ENCODE measurements at regions not wholly inside any gene's neighbourhood (a gene's known extent, or its start where the extent isn't known, plus 50 kb on each side); places are given as distances from the start of the nearest gene placed in this dataset.
"Not testable (repeated sequence)": the region's sequence is repeated elsewhere in the genome, so short reads cannot be mapped to it uniquely, and the experiment has no call there.

DNA sequence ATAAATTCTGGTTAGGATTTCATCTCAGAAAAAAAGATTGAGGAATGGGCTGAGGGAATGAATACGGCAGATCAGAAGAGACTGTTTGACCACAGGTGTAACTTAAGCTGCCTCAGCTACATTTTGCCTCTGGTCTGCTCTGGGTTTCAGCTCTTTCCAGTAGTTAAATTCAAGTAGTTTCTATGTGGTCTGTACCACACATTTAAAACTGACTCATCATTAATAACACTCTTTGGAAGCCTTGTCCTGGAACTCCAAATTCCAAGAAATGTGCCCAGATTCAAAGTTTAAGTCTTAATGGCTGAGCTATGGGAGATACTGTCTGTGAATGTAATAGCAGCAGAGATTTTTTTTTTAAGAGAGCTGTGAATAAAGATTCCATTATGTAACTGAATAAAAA is 133.1 kb upstream of the IGSF10 start:
- DNase-seq (ENCODE audit: low spot score), result no peak

- no peak for DNase-seq (ENCODE audit: low spot score)
These were observed 131.4 kb upstream of the IGSF10 start for GRCh38 chr3:151592287-151592686.

- DNase-seq (ENCODE audit: low spot score), result no peak
These were observed 130.6 kb upstream of the IGSF10 start for GRCh38 chr3:151591441-151591840.

DNA sequence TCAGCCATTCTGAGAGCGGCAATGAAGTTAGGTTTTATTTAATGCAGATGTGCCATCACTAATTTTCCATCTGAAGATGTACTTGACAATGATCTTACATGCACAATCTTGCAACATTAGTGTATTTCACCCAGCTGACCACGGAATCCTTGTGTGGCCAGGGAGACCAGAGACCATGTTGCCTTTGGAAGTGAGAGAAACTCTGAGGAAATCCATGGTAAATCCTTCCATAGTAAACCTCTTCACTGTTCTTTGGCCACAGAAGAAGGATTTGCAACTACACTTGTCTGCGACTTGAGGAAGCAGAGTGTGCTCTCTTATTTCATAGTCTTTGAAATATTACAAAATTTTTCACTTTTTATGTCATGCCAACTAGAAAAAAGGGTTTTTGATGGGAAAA is 128.4 kb upstream of the IGSF10 start:
- no peak for DNase-seq (ENCODE audit: low spot score)

- DNase-seq (ENCODE audit: low spot score), result not testable (repeated sequence)
These were observed 126.8 kb upstream of the IGSF10 start for GRCh38 chr3:151587659-151588058.

GRCh38 chr3:151584566-151584965 is 123.7 kb upstream of the IGSF10 start:
- DNase-seq (ENCODE audit: low spot score), result no peak

DNA sequence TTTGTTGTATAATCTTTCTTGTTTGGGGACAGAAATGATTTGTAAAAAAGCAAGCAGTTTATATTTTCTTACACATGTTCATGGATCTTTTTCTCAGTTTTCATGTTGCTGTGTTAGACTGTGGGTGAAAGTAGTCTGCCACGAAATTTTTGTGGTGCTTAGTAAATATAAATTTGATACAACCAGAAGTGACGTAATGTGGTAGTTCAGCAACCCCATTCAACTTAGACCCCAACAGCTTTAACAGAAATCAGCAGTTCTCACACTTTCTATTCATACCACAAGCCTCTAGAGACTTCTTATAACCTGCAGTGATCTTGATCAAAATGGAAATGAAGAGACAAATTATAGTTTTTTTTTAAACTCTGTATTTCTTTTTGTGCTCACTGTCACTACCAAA is 120.2 kb upstream of the IGSF10 start:
- no peak for DNase-seq (ENCODE audit: low spot score)

GRCh38 chr3:151580591-151580990 is 119.7 kb upstream of the IGSF10 start:
- no peak for DNase-seq (ENCODE audit: low spot score)

DNA sequence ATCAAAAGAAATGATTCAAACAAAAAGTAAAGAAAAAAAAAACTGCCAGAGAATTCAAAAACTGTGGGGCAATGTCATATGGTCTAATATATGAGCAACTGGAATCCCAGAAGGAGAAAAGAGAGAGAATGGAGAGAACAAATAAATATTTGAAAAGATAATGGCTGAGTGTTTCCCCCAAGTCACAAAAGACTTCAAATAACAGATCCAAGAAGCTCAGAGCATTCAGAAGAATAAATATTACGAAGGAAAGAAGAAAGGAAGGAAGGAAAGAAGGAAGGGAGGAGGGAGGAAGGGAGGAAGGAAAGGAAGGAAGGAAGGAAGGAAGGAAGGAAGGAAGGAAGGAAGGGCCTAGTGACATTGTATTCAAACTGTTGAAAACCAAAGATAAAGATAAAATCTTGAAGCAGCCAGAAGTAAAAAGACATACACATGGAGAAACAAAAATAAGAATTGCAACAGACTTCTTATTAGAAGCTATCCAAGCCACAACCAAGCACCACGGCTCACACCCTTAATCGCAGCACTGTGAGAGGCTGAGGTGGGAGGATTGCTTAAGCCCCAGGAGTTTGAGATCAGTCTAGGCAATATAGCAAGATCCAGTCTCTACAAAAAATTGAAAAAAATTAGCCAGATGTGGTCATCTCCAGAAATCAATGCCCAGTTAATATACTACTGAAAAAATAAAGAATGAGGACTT is 118.9 kb upstream of the IGSF10 start:
- DNase-seq (ENCODE audit: low spot score), result no peak

- DNase-seq (ENCODE audit: low spot score), result no peak
These were observed 117.6 kb upstream of the IGSF10 start for GRCh38 chr3:151578495-151578894.

DNA sequence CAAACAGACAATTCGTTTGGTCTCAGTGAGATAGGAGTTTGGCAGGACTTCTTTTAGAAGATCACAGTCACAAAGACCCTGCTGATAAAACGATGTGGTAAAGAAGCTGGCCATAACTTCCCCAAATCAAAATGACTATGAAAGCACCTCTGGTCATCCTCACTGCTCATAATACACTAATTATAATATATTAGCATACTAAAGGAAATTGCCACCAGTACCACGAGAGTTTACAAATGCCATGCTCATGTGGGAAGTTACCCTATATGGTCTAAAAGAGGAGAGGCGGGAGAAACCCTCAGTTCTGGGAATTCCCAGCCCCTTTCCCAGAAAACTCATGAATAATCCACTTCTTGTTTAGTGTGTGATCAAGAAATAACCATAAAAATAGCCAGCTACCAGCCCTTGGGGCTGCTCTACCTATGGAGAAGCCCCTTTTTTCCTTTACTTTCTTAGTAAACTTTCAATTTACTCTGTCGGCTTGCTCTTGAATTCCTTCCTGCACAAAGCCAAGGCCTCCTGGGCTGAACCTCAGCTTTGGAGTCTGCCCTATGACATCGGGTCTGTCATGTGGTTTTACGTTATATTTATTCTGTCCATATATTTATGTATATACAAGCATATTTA is 115.8 kb upstream of the IGSF10 start:
- no peak for DNase-seq (ENCODE audit: low spot score)

DNA sequence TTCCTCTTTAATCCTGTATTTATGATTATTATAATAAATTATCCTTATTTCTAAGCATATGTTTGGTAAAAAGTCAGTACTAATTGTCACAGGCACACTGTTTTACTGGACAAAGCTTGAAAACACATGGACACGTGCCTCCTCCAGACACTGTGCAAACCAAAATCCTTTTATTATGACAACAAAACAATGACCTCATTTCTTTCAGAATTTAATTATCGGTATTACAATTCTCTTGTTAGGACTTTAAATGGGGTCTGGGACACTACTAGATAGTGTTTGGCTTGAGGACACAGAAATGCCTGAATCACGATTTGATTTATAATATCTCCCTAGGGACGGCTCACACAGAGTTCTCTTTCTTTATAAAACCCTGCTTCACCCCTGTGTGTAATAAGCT is 107.3 kb upstream of the IGSF10 start:
- no peak for DNase-seq (ENCODE audit: low spot score)

DNA sequence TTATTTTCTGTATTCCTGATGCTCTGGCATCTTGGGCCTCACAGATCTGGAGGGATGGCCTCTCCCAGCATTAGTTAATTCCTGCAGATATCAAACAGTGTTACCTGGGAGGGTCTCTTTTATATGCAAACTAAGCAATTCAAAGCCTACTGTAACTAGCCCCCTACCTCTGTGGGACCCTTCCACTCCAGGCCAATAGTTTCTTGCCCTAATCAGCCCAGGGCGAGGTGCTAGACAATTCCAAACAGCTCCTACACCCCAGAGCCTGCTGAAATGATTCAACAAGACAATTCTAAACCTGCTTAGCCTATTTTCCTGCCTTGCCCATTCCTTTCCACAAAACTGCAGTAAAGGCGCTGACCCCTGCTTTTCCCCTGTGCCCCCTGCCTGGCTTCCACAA is 106.6 kb upstream of the IGSF10 start:
- no peak for DNase-seq (ENCODE audit: low spot score)

DNA sequence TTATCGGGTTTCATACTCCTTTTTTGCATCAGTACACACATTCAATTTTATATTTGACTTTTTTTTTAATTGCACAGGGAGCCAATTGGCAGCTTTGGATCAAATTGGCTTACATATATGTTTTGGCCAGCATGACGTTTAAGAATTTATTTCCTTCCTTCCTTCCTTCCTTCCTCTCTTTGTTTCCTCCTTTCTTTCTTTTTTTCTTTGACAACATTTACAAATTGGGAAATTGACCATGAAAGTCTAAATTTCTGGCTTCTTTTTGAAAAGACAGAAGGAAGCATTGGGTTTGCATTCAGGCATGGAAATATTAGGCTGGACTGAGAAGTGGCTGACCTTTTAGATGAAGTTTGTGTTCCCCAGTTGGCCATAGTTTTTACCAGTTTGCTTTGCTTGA is 103.4 kb upstream of the IGSF10 start:
- DNase-seq (ENCODE audit: low spot score), result no peak

GRCh38 chr3:151563305-151563704 is 102.4 kb upstream of the IGSF10 start:
- no peak for DNase-seq (ENCODE audit: low spot score)

DNA sequence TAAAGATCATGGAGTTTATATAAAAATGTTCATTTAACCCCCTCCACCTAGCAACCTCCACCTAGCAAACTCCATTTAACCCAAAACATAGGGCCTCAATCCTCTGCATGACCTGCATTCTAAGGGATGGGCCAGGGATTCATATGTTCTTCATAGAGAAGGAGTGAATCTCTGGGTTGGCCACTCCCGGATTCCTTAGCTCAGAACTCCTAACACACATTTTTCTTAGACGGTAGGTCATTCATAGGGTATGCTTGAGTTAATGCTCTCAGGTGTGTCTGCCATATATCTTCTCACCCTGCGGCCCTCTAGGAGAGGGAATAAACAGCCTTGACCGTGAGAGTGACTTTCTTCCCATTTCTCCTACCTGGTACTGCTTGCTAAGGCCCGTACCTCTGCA is 102.0 kb upstream of the IGSF10 start:
- DNase-seq (ENCODE audit: low spot score), result no peak

GRCh38 chr3:151561878-151562277 is 101.0 kb upstream of the IGSF10 start:
- no peak for DNase-seq (ENCODE audit: low spot score)

GRCh38 chr3:151560738-151561137 is 99.9 kb upstream of the IGSF10 start:
- DNase-seq (ENCODE audit: low spot score), result no peak

DNA sequence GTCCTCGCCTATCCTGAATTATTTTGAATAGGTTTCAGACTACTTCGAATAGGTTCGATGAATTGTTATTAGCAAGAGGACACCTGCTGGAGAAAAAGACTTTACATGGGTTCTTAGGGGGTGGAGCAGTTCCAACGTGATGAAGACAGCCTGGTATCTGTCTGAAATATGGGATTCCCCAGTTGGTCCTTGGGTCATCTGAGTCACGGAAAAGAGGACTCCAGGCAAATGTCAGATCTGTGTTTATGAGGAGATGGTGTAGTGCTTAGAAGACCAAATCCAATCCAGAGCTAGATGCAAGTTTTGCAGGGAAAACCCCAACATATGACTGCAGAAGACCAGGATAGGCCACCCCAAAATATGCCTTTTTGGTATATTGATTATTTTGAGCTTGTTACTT is 98.9 kb upstream of the IGSF10 start:
- no peak for DNase-seq (ENCODE audit: low spot score)

DNA sequence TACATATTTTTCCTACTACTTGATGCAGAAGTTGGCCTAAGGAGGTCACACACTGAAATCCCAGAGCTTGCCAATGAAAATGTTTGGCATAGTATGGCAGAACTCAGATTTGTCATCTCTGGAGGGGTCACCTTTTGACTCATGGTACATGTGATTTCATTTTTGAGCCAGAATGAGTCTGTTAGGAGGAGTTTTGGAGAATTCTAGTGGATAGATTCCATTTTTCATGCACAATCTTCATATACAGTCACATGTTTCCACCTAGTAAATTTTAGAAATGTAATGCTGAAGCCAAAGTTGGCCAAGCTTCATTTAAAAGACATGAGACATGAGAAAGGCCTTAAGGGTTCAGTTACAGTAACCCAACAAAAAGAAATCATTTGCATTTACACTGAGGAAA is 97.8 kb upstream of the IGSF10 start:
- no peak for DNase-seq (ENCODE audit: low spot score)

- no peak for DNase-seq (ENCODE audit: low spot score)
These were observed 96.4 kb upstream of the IGSF10 start for GRCh38 chr3:151557068-151557840.

- DNase-seq (ENCODE audit: low spot score), result no peak
These were observed 95.7 kb upstream of the IGSF10 start for GRCh38 chr3:151556596-151556995.

DNA sequence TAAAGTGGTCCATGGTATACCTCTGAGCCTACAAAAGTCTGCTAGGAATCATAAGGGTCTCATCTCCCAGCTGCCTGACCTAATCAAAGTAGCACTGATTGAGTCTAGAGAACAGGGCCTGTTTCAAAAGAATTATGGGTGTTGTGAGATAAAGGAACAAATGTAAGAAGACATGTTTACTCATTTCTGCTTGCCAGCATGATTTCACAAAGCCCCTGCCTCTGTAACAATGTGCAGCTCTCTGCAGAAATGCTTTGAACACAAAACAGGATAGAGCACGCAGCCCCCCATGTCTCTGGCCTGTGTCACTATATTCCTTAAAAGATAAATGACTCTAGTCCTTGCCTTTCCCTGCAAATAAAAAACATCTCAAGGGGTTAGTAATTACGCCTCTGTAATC is 94.7 kb upstream of the IGSF10 start:
- no peak for DNase-seq (ENCODE audit: low spot score)

All from globus pallidus (tissue), 1 donor.